Left kidney (tissue), 1 donor: ENCODE measurements at regions not wholly inside any gene's neighbourhood (a gene's known extent, or its start where the extent isn't known, plus 50 kb on each side); places are given as distances from the start of the nearest gene placed in this dataset.

ENCODE experiments used
- DNase-seq: peaks from one replicate; pipeline ENCODE4 v3.0.0-alpha.2; 2013

DNA sequence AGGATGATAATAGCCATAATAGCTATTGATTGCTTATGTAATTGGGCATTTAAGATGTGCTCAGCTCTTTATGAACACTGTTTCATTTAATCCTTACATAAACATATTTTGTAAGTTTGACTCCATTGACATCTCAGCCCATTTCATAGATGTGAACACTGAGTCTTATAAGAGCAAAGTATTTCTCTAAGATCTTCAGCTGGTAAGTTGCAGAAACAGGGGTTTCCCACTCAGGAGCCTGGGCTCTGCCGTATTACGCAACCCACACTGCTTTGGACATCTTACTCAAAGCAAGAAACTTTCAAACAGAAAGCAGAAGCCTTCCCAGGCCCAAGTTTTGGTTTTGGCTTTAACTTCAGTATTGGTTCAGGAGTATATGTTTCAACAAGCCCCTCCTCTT is 705.1 kb downstream of the MED13L start:
- no peak for DNase-seq

DNA sequence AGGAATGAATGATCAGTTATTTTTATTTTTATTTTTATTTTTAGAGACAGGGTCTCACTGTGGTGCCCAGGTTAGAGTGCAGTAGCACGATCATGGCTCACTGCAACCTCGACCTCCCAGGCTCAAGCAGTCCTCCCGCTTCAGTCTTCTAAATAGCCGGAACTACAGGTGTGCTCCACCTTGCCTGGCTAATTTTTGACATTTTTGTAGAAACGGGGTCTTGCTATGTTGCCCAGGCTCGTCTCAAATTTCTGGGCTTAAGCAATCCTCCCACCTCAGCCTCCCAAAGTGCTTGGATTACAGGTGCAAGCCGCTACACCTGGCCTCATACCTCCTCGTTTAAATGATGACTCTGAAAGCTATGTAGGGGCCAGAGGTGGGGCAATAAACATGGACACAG is 706.0 kb downstream of the MED13L start:
- no peak for DNase-seq

DNA sequence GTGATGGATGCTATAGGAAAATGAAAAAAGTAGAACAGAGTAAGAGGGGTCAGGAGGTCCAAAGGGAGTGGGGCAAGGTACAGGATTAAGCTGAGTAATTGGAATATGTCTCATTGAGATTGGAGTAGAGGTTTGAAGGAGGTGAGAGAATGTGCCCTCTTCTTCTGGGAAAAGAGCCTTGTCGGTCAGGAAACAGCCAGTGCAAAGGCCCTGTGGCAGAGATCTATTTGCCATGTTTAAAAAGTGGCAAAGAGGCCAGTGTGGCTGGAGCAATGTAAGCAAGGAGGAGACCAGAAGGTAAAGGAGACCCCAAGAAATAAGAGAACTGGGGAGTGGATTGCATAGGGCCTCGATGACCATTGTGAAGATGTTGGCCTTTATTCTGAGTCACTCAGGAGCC is 706.5 kb downstream of the MED13L start:
- no peak for DNase-seq

DNA sequence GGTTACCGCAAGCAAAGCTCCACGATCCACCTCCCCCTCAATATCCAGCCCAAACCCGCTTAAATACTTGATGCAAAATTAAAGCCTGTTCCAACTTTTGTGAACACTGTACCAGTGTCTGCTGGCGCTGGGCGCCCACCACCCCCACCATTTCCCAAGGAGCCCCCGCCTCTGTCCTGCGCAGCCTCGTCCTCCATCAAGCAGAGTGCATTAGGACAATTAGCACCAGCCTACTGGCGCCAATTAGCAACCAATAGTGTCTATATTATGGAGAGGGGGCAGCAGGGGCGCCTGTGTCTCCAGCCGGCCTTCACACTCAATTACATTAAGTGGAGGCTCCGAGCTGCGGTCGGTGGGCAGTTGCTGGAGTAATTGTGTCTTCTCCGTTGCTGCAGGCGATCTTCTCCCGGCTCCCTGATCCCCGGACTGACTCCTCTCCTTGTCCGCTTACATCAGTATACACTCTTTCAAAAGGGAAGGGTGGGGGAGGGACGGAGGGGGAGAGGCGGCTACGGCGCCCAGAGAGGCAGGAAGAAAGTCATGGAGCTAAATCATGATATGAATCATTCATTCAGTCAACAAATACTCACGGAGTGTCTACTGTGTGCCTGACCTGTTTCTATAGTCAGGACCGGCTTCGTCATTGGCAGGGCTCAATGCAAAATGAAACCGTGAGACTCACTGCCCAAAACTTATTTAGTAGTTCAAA is 707.3 kb downstream of the MED13L start:
- DNase-seq, result no peak

DNA sequence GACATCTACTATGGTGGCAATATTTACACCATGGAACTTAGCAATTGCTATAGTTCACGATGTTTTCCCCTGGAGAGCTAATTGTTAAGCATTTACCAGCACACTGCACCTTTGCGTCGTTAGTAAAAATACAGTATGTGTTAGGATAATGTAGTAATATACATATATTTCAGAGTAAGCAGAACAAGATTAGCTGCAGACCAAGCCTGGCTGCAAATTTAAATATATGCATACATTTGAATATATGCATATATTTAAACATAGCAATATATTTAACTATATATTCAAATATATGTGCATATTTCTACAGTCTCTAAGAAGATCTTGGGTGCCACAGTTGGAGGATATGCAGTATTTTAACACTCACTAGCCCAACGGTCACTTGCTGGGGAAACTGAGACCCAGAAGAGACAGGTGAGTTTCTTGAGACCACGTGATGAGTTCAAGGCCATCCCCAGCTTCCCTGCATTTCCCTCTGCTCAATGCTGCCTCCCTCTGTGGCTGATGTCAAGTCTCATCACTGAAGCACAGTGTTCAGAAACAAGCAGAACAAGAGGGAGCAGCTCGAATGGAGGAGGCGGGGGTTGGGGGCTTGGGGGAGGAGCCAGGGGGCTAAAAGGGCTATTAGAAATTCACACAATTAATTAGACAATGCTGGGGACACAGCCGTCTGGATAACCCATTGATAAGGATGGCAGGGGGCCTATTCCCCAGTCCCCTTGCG is 708.0 kb downstream of the MED13L start:
- DNase-seq, result no peak

DNA sequence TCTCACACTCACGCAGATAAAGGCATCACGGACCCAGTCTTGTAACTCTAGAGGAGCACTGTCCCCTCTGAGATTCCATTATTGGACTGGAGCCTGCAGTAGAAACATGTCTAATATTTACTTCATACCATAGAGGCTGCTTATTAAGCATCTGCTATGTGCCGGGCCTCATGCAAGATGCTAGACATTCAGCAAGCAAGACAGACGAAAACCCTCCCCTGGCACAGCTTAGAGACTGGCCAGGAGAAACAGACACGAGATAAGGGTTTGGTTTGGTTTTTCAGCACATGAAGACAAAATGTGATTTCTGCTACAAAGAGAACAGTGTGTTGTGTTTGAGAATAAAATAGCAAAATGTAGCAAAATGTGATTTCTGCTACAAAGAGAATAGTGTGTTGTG is 719.2 kb downstream of the MED13L start:
- no peak for DNase-seq

DNA sequence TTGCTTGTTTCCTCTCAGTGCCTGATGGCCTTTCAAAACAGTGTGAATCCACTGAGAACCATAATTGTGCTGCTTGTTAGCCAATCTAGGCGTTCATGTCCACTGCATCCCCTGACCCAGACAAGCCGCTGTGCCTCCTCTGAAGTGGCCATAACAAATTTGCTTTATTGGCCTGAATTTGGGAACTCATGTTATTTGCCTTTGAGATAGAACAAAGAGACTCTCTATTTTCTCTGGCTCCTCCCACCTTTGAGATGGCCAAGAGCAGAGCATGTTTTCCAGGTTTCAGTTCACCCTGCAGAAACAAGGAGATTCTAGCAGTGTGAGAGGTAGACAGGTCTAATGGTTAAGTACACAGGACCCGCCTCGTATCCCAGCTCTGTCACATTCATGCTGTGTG is 723.9 kb downstream of the MED13L start:
- DNase-seq, result no peak

DNA sequence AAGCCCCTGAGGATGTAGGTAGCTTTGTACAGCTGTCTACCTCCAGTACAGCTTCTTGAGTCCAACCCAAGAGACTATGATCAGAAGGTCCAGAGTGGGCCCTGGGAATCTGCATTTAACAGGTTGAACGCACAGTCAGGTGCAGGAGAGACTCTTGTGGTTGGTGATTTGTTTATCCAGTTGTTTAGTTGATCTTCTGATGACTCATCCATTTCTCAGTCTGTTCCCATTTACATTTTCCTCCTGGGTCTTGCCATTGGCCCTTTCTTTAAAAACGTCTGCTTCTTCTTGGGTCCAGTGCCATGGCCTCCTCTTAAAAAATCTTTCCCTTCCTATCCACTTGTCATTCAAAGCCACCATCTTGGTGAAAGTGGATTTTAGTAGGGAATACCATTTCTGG is 734.2 kb downstream of the MED13L start:
- DNase-seq, result no peak

DNA sequence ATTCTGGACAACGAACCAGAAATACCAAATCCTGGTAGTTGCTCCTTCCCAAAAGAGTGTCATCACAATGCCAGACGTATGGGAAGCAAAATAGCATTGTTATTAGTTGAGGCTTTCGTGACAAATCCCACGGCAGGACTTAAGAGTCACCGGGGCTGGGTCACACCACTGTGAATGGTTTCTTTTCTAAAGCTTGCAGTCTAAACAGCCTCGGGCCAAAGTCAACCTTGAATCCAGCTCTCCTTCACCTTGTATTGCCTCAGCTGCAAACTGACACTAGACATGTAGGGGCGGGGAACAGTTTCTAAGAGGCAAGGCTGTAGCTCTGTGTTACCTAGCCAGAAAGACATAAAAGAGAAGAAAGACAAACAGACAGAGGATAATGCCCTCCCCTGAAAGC is 734.8 kb downstream of the MED13L start:
- DNase-seq, result no peak

DNA sequence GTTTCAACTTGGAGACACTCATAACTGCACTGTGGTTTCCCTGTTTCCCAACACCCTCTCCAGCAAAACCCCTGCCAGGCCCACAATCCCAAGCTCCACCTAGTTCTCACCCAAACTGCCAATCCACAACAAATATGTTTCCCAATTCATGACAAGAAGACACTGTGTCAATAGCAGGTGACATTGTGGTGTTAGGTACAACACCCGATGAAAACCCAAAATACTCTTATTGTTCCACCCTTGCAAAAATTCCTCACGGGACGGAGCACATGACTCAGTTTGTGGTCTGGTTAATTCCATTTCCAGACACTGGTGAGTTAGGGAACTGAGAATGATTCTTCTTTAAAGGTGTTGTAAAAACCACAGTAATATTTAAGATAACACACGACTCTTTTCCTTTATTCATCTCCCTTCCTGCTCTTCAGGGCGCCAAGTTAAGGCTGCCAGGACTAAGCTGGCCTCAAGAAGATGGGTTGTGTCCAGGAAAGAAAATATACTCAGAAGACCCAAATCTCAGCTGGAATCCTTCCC is 735.5 kb downstream of the MED13L start:
- DNase-seq, result no peak

DNA sequence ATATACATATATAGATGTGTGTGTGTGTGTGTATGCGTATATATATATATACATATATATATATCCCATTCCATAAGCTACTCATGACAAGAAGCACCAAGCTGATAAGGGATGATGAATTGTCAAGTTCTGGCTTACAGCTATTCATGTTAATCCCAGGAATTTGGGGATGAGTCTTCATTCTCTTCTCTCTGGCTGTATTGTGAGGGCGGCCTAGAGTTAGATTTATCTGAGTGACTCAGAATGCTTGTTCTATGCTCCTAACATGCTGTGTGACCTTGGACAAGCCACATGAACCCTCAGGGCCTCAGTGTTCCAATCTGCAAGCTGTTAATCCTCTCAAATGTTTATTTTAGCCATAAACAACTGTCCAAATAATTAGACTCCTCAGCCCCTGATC is 749.0 kb downstream of the MED13L start:
- no peak for DNase-seq

DNA sequence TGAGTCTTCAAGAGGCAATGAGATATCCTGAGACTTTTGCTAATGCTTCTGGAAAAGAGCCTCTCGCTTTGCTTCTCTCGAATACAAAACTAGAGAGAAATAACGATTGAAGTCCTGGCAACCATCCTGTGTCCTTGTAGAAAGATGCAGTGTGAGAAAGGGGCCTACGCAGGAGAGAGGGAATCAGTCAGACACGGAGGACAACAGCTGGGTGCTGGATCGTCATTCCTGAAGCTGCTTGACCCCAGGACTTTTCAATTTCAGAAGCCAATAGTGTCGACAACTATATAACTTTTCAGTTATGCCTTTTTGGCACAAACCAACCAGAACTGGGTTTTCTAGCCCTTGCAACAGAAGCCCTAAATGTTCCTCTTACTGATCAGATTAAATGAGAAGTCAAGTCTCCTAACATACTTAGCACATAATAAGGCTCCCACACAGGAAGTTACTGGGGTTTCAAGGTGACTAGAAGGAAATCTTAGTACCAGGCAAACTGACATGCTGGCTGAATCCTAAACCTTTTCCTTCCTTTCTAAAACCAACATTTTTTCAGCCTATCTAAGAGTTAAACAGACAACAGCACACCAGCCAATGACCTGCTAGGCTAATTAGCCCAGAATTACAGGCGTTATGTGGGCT is 755.6 kb downstream of the MED13L start:
- DNase-seq, result no peak

DNA sequence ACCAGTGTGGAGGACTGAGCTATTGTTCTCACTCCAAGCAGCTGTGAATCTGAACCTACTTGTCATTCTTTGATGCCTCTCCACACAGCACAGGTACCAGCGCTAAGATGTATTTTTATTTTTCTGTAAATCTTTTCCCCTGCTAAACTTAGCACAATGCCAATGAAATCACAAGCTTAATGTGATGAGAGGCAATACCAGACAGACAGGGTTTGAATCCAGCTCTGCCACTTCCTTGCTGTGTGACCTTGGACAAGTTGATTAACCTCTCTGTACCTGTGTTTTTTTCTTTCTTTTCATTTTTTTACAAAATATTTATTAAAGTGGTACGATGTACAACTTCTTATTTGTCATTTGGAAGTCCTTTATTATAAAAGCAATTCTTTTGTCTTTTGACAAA is 757.6 kb downstream of the MED13L start:
- no peak for DNase-seq

DNA sequence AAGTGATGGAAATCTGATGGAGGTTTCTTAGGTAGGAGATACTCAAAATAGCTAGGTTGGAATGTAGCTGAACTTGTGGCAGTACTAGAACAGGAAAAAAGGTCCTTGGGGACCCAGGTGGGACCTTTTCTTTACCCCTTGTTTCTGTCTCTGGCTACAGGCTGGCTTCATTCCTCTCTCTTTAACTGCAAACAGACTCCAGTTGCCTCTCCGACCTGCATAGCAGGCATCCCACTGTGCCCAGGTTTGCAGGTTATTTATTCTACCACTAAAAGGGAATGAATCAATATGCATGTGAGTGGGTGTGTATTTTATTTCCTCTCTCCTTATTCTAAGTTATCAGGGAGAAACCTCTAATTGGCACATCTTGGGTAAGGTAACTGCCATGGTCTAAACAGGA is 758.1 kb downstream of the MED13L start:
- no peak for DNase-seq

DNA sequence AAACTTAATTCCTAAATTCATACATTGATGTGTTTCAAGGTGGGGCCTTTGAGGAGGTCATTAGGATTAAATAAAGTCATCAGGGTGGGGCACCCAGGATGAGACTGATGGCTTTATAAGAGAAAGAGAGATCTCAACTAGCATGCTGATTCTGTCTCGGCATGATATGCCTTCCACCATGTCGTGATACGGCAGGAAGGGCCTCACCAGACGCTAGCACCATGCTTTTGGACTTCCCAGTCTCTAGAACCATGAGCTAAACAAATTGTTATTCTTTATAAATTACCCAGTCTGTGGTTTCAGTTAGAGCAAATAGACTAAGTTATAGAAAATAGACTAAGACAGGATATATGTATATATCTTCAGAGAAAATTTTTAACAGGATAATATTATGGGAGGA is 759.6 kb downstream of the MED13L start:
- no peak for DNase-seq

DNA sequence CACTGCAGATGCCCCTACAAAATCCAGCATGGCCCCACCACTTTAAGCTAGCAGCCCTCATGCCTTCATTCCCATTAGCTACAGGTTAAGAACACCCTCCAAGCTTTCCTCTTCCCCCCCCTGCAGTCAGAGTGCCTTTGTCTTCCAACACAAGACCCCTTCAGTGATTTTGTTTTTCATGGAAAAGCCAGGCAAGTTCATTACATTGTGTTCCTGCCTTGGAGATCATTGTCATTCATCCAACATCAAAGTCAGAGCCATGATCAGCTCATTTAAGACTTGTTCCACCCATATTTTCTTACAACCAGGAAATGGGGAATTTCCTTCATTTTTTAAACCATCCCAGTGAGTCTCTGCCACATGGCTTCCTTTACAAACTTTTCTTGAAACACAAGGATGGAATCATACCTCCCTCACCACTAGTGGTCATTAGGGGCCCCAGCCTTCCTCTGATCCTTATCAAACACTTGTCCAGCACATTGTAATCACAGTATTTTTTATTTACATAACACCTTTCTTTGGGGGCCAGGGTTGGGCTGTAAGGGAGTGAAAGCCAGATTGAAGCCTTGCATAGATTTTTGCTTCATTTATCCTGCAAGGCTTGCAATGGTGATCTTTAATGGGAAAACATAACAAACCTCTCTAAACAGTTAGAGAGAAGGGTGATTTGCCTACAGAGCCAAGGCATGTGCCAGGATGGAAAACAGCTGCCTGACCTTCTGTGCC is 765.3 kb downstream of the MED13L start:
- DNase-seq, result no peak

DNA sequence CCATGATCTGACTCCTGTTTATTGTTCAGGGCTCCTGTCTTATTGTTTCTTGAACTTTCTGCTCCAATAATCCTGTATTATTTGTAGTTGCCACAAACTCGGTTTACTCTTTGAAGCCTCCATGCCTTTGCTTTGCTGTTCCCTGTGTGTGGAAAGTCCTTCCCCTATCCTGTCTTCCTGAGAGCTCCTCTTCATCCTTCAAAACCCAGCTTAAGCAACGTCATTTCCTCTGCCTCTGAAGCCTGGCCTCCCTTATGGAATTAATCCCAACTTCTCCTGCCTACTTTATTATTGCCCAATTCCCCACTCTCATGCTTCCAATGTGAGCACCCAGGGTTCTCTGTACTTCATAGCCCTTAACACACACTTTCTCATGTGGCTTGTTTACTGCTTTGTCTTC is 766.2 kb downstream of the MED13L start:
- DNase-seq, result no peak

DNA sequence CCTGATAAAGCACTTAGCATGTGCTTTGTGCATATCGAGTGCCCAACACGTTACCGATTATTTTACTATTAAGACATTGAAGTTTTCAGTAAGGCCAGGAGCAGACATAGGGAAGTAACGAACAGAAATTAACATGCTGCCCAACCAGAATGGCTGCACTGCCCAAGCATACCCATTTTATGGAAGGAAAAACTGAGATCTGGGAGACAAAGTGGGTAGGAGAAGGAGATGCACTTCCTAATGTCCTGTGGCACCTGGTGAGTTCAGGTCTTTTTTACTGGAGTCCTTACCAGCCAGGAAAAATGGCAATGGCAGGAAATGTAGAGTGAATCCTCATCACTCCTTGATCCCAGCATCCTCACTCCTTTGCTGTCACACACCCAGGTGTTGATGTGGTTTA is 768.5 kb downstream of the MED13L start:
- no peak for DNase-seq

DNA sequence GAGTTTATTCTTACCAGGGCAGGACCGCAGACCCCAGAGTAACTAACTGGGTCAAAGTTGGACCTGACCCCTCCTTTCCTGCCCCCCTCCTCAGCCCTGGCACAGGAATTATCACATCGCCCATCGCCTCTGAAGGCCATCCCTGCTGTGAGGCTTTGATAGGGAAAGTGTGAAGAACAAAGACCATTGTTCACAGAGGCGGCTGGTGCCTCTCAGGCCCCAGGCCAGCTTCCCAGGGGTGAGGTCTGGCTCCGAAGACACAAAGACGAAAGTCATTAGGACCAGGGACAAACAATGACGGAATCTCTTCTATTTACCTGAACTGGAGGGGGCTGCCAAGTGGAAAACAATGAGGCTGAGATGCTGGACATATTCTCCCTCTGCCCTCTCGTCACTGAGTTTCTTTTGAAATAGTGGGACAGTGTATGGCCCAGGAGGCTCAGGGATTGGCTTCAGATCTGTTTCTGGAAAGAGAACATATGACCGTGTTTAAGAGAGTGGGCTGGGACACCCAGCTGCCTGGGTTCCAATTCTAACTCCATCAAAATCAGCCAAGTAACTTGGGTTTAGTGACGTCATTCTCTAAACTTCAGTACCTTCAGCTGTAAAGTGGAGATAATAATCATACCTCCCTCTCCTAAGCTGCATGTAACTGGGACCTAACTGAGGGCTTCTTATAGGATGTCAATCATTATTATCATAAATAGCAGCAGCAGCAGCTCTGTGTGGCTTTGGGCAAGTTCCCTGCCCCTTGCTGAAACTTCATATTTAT is 769.4 kb downstream of the MED13L start:
- no peak for DNase-seq

DNA sequence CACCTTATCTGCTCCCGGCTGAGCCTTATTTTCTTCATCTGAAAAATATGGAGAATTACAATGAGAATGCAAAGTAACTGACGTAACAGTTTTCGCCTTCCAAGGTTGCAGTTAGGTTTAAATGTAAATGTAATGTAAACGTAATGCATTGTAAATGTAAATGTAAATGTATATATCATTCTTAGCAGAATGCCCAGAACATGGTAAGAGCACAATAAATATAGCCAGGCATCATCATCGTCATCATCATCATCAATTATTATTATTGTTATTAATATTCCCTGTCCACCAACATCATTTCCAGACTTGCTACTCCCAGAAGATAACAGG is 770.0 kb downstream of the MED13L start:
- no peak for DNase-seq

DNA sequence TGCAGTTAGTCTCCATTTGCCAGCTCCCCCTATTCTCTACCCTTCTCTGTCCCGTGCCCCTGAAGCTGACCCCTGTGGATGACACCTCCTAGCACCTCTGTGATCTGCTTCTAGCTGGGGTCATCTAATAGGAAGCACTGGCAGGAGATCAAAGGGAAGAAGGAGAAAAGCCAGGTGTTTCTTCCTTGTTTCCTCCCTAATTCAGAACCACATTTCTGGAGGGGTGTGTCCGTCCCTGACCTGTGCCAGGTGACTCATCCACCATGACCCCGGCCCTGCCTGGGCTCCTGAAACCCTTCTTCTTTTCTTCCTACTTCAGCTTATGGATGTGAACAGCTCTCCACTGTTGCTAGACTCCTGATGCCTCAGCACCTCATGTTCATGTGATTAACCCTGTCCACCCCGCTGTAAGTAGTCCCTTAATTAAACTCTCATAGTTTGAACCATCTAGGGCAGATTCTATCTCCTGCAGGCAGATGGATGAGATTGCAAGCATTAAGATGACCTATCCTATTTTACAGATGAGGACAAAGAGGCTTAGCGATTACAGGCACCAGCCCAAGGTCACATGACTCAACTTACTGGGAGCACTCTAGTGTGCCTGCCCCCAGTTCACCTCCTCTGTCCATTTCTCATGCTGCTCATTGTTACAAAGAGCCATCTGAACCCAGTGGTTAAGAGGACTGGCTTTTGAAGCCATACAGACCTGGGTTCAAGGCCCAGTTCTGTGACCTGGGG is 770.5 kb downstream of the MED13L start:
- DNase-seq, result no peak
